ENCODE measurements at regions not wholly inside any gene's neighbourhood (a gene's known extent, or its start where the extent isn't known, plus 50 kb on each side); places are given as distances from the start of the nearest gene placed in this dataset.
"Not testable (repeated sequence)": the region's sequence is repeated elsewhere in the genome, so short reads cannot be mapped to it uniquely, and the experiment has no call there.

GRCh38 chr3:164737174-164737573, 341.1 kb downstream of the SI start:
- in situ Hi-C loops (cut with MboI; ENCODE audit: low sequenced_read_pairs, unreplicated experiment), result no loop called here
- no peak for TF ChIP-seq CTCF (IDR thresholded peaks at IDR 0.05; ENCODE audit: borderline replicate concordance, control extremely low read depth, extremely low read depth, insufficient read depth, missing control alignments)
- no peak for DNase-seq (ENCODE audit: low spot score)

GRCh38 chr3:164732166-164732565, 346.1 kb downstream of the SI start:
- TF ChIP-seq CTCF (IDR thresholded peaks at IDR 0.05; ENCODE audit: borderline replicate concordance, control extremely low read depth, extremely low read depth, insufficient read depth, missing control alignments), result no peak

GRCh38 chr3:164730815-164731360, 347.4 kb downstream of the SI start:
- in situ Hi-C loops (cut with MboI; ENCODE audit: low sequenced_read_pairs, unreplicated experiment), result no loop called here
- TF ChIP-seq CTCF (IDR thresholded peaks at IDR 0.05; ENCODE audit: borderline replicate concordance, control extremely low read depth, extremely low read depth, insufficient read depth, missing control alignments), result no peak
- DNase-seq (ENCODE audit: low spot score), result no peak

More at GRCh38 chr3:164732166-164732565, 346.1 kb downstream of the SI start:
- in situ Hi-C loops (cut with MboI; ENCODE audit: low sequenced_read_pairs, unreplicated experiment), result no loop called here
- no peak for DNase-seq (ENCODE audit: low spot score)

- DNase-seq (ENCODE audit: low spot score), result no peak
- TF ChIP-seq CTCF (IDR thresholded peaks at IDR 0.05; ENCODE audit: borderline replicate concordance, control extremely low read depth, extremely low read depth, insufficient read depth, missing control alignments), result no peak
- in situ Hi-C loops (cut with MboI; ENCODE audit: low sequenced_read_pairs, unreplicated experiment), result no loop called here
Measured at GRCh38 chr3:164723396-164723795, 354.9 kb downstream of the SI start.

- DNase-seq (ENCODE audit: low spot score); in situ Hi-C loops (cut with MboI; ENCODE audit: low sequenced_read_pairs, unreplicated experiment): not testable (repeated sequence)
Measured at GRCh38 chr3:164702808-164703207, 375.5 kb downstream of the SI start.

- no peak for TF ChIP-seq CTCF (IDR thresholded peaks at IDR 0.05; ENCODE audit: borderline replicate concordance, control extremely low read depth, extremely low read depth, insufficient read depth, missing control alignments)
- DNase-seq (ENCODE audit: low spot score), result no peak
- in situ Hi-C loops (cut with MboI; ENCODE audit: low sequenced_read_pairs, unreplicated experiment), result no loop called here
Measured at GRCh38 chr3:164687902-164688301, 390.4 kb downstream of the SI start.

GRCh38 chr3:164687211-164687610, 391.1 kb downstream of the SI start:
- no peak for TF ChIP-seq CTCF (IDR thresholded peaks at IDR 0.05; ENCODE audit: borderline replicate concordance, control extremely low read depth, extremely low read depth, insufficient read depth, missing control alignments)
- DNase-seq (ENCODE audit: low spot score), result no peak
- in situ Hi-C loops (cut with MboI; ENCODE audit: low sequenced_read_pairs, unreplicated experiment), result no loop called here
